ENCODE measurements at regions not wholly inside any gene's neighbourhood (a gene's known extent, or its start where the extent isn't known, plus 50 kb on each side); places are given as distances from the start of the nearest gene placed in this dataset.
A peak's percentile ranks its signal among the peaks of the same experiment; 100 is the strongest.

GRCh38 chr2:20539776-20540586 is 93.1 kb downstream of the RHOB start:
- TF ChIP-seq, protein P1, sequence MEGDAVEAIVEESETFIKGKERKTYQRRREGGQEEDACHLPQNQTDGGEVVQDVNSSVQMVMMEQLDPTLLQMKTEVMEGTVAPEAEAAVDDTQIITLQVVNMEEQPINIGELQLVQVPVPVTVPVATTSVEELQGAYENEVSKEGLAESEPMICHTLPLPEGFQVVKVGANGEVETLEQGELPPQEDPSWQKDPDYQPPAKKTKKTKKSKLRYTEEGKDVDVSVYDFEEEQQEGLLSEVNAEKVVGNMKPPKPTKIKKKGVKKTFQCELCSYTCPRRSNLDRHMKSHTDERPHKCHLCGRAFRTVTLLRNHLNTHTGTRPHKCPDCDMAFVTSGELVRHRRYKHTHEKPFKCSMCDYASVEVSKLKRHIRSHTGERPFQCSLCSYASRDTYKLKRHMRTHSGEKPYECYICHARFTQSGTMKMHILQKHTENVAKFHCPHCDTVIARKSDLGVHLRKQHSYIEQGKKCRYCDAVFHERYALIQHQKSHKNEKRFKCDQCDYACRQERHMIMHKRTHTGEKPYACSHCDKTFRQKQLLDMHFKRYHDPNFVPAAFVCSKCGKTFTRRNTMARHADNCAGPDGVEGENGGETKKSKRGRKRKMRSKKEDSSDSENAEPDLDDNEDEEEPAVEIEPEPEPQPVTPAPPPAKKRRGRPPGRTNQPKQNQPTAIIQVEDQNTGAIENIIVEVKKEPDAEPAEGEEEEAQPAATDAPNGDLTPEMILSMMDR (IDR thresholded peaks at IDR 0.05; ENCODE audit: low read depth, low read length): no peak
- peak in 1 of 2 donors; percentile 23 for DNase-seq (ENCODE audit: low read depth in 2 of 2)
- H3K4me3 ChIP-seq (replicated peaks in 1 of 2; ENCODE audit: low read depth in 2 of 2, low read length in 2 of 2): no peak overlapping the region

- no peak overlapping the region for H3K4me3 ChIP-seq (replicated peaks in 1 of 2; ENCODE audit: low read depth in 2 of 2, low read length in 2 of 2)
- TF ChIP-seq, protein P1 (IDR thresholded peaks at IDR 0.05; ENCODE audit: low read depth, low read length): no peak
- DNase-seq (ENCODE audit: low read depth in 2 of 2): no peak
These were observed 93.9 kb downstream of the RHOB start for GRCh38 chr2:20540587-20541293.

- H3K4me3 ChIP-seq (replicated peaks in 1 of 2; ENCODE audit: low read depth in 2 of 2, low read length in 2 of 2): no peak overlapping the region
- no peak for DNase-seq (ENCODE audit: low read depth in 2 of 2)
- TF ChIP-seq, protein P1 (IDR thresholded peaks at IDR 0.05; ENCODE audit: low read depth, low read length): no peak
These were observed 94.4 kb downstream of the RHOB start for GRCh38 chr2:20541294-20541640.

GRCh38 chr2:20541651-20542050 is 94.8 kb downstream of the RHOB start:
- H3K4me3 ChIP-seq (replicated peaks in 1 of 2; ENCODE audit: low read depth in 2 of 2, low read length in 2 of 2): no peak overlapping the region
- TF ChIP-seq, protein P1 (IDR thresholded peaks at IDR 0.05; ENCODE audit: low read depth, low read length): no peak
- DNase-seq (ENCODE audit: low read depth in 2 of 2): no peak

- TF ChIP-seq, protein P1 (IDR thresholded peaks at IDR 0.05; ENCODE audit: low read depth, low read length): no peak
- H3K4me3 ChIP-seq (replicated peaks in 1 of 2; ENCODE audit: low read depth in 2 of 2, low read length in 2 of 2): no peak overlapping the region
- DNase-seq (ENCODE audit: low read depth in 2 of 2): no peak
These were observed 95.4 kb downstream of the RHOB start for GRCh38 chr2:20542269-20542668.

GRCh38 chr2:20542746-20543468 is 96.0 kb downstream of the RHOB start:
- H3K4me3 ChIP-seq (replicated peaks in 1 of 2; ENCODE audit: low read depth in 2 of 2, low read length in 2 of 2): no peak overlapping the region
- TF ChIP-seq, protein P1 (IDR thresholded peaks at IDR 0.05; ENCODE audit: low read depth, low read length): no peak
- DNase-seq (ENCODE audit: low read depth in 2 of 2): peak; percentile 51 to 62

All from cardiac fibroblast (primary cell).